ENCODE measurements at regions not wholly inside any gene's neighbourhood (a gene's known extent, or its start where the extent isn't known, plus 50 kb on each side); places are given as distances from the start of the nearest gene placed in this dataset.

DNA sequence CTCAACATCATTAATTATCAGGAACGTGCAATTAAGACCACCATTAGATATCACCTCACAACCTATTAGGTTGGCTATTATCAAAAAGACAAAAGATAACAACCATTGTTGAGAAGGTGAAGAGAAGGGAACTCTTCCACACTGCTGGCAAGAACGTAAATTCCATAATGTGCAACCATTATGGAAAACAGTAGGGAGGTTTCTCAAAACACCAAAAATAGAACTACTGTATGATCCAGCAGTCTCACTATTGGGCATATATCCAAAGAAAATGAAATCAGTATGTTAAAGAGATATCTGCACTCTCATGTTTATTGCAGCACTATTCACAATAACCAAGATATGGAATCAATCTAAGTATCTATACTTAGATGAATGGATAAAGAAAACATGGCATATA, 51.6 kb upstream of the OR4E1 start:
- TF ChIP-seq POLR2AphosphoS5 (IDR thresholded peaks at IDR 0.05; ENCODE audit: borderline replicate concordance, low read depth, low read length) (no peak), EZH2 (IDR thresholded peaks at IDR 0.05) (no peak)

Measured in SK-N-MC (cell line).